Mesodermal cell (in vitro differentiated cells): ENCODE measurements at regions not wholly inside any gene's neighbourhood (a gene's known extent, or its start where the extent isn't known, plus 50 kb on each side); places are given as distances from the start of the nearest gene placed in this dataset.

Experiments used
- H3K27ac ChIP-seq: 2 replicates; pipeline ENCODE4 v1.7.0; 2013; ENCODE audit warnings: mild to moderate bottlenecking, low read depth, low read length, moderate library complexity; ENCODE audit not compliant: severe bottlenecking
- H3K36me3 ChIP-seq: 2 replicates; pipeline ENCODE4 v1.7.1; 2013; ENCODE audit warnings: mild to moderate bottlenecking, low read length, moderate library complexity; ENCODE audit not compliant: control insufficient read depth, insufficient read depth
- H3K4me1 ChIP-seq: one replicate; pipeline ENCODE4 v1.7.1; 2013; ENCODE audit warnings: mild to moderate bottlenecking, low read length; ENCODE audit not compliant: insufficient read depth, control insufficient read depth, poor library complexity, severe bottlenecking
- H3K4me3 ChIP-seq: 2 replicates; pipeline ENCODE4 v1.7.0; 2013; ENCODE audit warnings: low read length, control low read depth, mild to moderate bottlenecking; ENCODE audit not compliant: insufficient read depth, poor library complexity, severe bottlenecking; ENCODE audit errors: extremely low read depth
- H3K9me3 ChIP-seq: 2 replicates; pipeline ENCODE4 v1.7.1; 2013; ENCODE audit warnings: mild to moderate bottlenecking, low read length, moderate library complexity; ENCODE audit not compliant: control insufficient read depth
- WGBS, 2 experiments: methylation state at CpG; one replicate each; pipeline ENCODE4 v1.1.5; 2013; ENCODE audit warnings: missing lambda C conversion rate in 2 of 2; ENCODE audit not compliant: insufficient coverage in 2 of 2; 5-methylcytosine and 5-hydroxymethylcytosine counted together

GRCh38 chr12:73308747-73309146 lies 1036.6 kb downstream of the TRHDE start:
- H3K4me1 ChIP-seq, result no peaks in the 10 kb centered on the region
- H3K9me3 ChIP-seq, result no peaks in the 10 kb centered on the region
- WGBS, 2 experiments, result no CpG with 5 or more reads among the region's 1 CpG
- no peak overlapping the region for H3K4me3 ChIP-seq
- H3K27ac ChIP-seq, result no peak overlapping the region
- no peaks in the 10 kb centered on the region for H3K36me3 ChIP-seq

GRCh38 chr12:73321319-73321718 lies 1049.1 kb downstream of the TRHDE start:
- Histone ChIP-seq H3K4me3 (no peak overlapping the region), H3K27ac (no peak overlapping the region), H3K4me1 (no peaks in the 10 kb centered on the region), H3K36me3 (no peaks in the 10 kb centered on the region), H3K9me3 (no peaks in the 10 kb centered on the region)
- 80 to 100% methylated on average over 1 of the region's 1 CpG for WGBS, 2 experiments

DNA sequence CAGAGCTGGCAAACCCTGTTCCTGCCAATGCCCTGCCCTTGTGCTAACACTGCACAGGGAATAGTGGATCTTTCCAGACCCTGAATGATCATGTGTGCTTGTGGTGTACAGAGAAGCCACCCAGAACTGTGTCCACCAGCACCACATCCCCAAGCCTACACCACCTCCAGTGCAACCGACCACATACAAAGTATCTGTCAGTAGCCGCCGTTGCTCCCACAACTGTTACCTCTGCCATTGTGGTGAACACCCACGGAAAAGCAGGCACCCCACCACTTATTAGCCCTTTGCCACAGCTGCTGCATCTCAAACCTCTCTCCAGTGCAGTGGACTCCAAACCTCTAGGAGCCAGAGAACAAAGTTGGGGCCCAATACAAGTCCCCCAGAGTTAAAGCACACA lies 1049.6 kb downstream of the TRHDE start:
- Histone ChIP-seq H3K4me3 (no peak overlapping the region), H3K36me3 (no peaks in the 10 kb centered on the region), H3K4me1 (no peaks in the 10 kb centered on the region), H3K27ac (no peak overlapping the region), H3K9me3 (no peaks in the 10 kb centered on the region)
- WGBS, 2 experiments, result 100% methylated on average over 3 of the region's 4 CpGs; no CpG with 5 or more reads in 1 of the 2 experiments

- H3K27ac ChIP-seq, result no peak overlapping the region
- 67% methylated on average over 1 of the region's 2 CpGs; no CpG with 5 or more reads in 1 of the 2 experiments for WGBS, 2 experiments
- no peaks in the 10 kb centered on the region for H3K36me3 ChIP-seq
- no peaks in the 10 kb centered on the region for H3K4me1 ChIP-seq
- H3K4me3 ChIP-seq, result no peak overlapping the region
- H3K9me3 ChIP-seq, result no peaks in the 10 kb centered on the region
Observed at GRCh38 chr12:73330584-73331351, 1058.6 kb downstream of the TRHDE start.

GRCh38 chr12:73341559-73342247 lies 1069.5 kb downstream of the TRHDE start:
- H3K27ac ChIP-seq, result no peak overlapping the region
- no peaks in the 10 kb centered on the region for H3K4me1 ChIP-seq
- WGBS, 2 experiments, result 88% methylated on average over 2 of the region's 3 CpGs; no CpG with 5 or more reads in 1 of the 2 experiments
- no peaks in the 10 kb centered on the region for H3K36me3 ChIP-seq
- H3K9me3 ChIP-seq, result no peaks in the 10 kb centered on the region
- H3K4me3 ChIP-seq, result no peak overlapping the region

GRCh38 chr12:73342733-73343132 lies 1070.6 kb downstream of the TRHDE start:
- 90 to 100% methylated on average over 1 to 2 of the region's 3 CpGs for WGBS, 2 experiments
- H3K4me1 ChIP-seq, result no peaks in the 10 kb centered on the region
- H3K9me3 ChIP-seq, result no peaks in the 10 kb centered on the region
- H3K27ac ChIP-seq, result no peak overlapping the region
- no peaks in the 10 kb centered on the region for H3K36me3 ChIP-seq
- no peak overlapping the region for H3K4me3 ChIP-seq

DNA sequence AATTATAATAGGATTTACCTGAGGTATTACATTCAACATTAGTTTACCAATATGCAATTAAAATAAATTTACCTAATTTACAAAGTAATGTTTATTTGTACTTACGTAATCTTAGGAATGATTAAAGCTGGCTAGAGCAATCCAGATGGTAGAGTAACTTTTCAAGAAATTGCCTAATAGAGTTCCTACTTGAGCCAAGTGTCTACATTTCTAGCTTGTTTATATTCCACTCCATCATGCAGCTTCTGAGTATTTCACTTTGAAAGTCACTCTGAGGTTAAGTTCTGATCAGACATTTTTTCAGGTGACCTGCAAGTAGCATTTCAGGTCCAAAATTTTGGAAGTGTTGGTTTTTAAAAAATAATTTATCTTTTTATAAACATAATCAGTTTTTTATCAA lies 1080.7 kb downstream of the TRHDE start:
- no peak overlapping the region for H3K27ac ChIP-seq
- H3K4me3 ChIP-seq, result no peak overlapping the region
- no CpG with 5 or more reads among the region's 1 CpG for WGBS, 2 experiments
- no peaks in the 10 kb centered on the region for H3K4me1 ChIP-seq
- no peaks in the 10 kb centered on the region for H3K9me3 ChIP-seq
- H3K36me3 ChIP-seq, result no peaks in the 10 kb centered on the region

DNA sequence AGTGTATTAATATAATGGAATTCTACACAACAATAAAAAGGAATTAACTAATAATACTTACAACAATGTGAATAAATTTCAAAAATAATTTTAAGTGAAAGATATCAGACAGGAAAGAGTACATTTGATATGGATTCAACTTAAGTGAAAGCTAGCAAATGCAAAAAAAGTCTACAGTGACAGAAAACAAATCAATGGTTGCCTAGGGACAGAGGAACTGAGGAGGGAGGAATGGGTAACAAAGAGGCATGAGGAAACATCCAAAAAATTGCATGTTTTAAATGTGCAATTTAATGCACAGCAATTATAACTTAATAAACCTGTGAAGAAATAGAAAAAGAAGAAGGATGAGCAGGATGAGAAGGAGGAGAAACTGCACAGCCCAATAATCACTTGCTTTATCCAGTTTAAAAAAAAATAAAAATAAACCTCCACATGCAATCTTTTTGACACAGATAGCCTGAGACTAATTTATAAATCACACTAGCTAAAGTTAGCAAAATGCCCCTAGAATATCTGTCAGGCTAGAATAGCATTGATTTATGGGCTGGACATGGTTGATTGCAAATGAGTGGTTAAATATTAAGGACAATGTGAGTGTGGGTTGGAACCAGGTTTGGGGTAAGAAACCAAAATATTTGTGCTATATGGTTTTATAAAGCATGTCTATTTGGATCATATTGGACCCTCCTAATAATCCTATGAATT lies 1089.1 kb downstream of the TRHDE start:
- Histone ChIP-seq H3K4me1 (no peaks in the 10 kb centered on the region), H3K36me3 (no peaks in the 10 kb centered on the region), H3K9me3 (no peaks in the 10 kb centered on the region), H3K4me3 (no peak overlapping the region), H3K27ac (no peak overlapping the region)

DNA sequence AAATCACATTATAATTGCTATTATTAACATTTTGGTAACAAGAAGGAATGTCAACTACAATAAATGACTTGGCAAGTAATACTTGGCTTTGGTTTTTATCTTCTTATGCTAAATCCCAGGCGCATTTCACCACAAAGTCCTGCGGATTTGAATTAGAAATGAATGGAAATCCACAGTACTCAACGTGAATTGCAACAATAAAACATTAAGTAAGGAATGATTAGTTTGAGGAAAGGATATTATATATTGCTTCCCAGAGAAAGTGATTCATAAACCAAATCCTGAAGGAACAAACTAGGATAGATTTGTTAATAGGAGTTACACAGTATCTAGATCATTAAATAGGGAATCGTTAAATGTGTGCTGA lies 1089.7 kb downstream of the TRHDE start:
- no peak overlapping the region for H3K4me3 ChIP-seq
- no peaks in the 10 kb centered on the region for H3K36me3 ChIP-seq
- WGBS, 2 experiments, result 70 to 100% methylated on average over 1 to 3 of the region's 4 CpGs
- no peaks in the 10 kb centered on the region for H3K4me1 ChIP-seq
- H3K27ac ChIP-seq, result no peak overlapping the region
- no peaks in the 10 kb centered on the region for H3K9me3 ChIP-seq

- WGBS, 2 experiments, result no CpG with 5 or more reads among the region's 1 CpG
- Histone ChIP-seq H3K36me3 (no peaks in the 10 kb centered on the region), H3K4me1 (no peaks in the 10 kb centered on the region), H3K4me3 (no peak overlapping the region), H3K9me3 (no peaks in the 10 kb centered on the region), H3K27ac (no peak overlapping the region)
Observed at GRCh38 chr12:73362666-73363065, 1090.5 kb downstream of the TRHDE start.

GRCh38 chr12:73372856-73373255 lies 1100.7 kb downstream of the TRHDE start:
- Histone ChIP-seq H3K36me3 (no peaks in the 10 kb centered on the region), H3K4me3 (no peak overlapping the region), H3K9me3 (no peaks in the 10 kb centered on the region), H3K4me1 (no peaks in the 10 kb centered on the region), H3K27ac (no peak overlapping the region)
- WGBS, 2 experiments, result 78 to 83% methylated on average over 1 of the region's 1 CpG
